ENCODE measurements at regions not wholly inside any gene's neighbourhood (a gene's known extent, or its start where the extent isn't known, plus 50 kb on each side); places are given as distances from the start of the nearest gene placed in this dataset.

DNA sequence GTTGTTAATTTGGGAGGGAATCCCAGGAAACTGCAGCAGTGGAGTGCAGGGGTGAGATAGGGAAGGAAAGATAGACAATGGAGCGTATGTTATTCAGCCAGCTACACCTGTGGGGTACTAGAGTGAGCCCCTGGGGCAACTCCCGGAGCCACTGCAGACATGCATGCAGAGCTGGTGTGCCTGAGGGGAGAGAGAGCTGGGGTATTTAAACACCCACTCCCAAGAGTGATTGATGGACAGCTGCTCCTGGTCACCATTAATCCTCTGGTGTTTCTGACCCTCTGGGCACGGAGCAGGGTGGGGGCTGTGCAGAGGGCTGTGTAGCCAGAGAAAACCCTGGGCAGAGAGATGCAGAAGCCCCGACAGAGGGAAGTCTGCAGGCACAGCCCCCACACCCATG lies 146.7 kb upstream of the CDH4 start:
- H3K4me1 Mint-ChIP-seq: no peaks in the 10 kb centered on the region
- no peak overlapping the region for H3K27ac Mint-ChIP-seq
- H3K4me3 Mint-ChIP-seq: no peak overlapping the region
- ChIA-PET POLR2A (no interaction called here), CTCF (no interaction called here)
- no peak for TF ChIP-seq CTCF (IDR thresholded peaks at IDR 0.05)
- no peaks in the 10 kb centered on the region for H3K36me3 Mint-ChIP-seq (ENCODE audit: low read depth)
- H3K27me3 Mint-ChIP-seq: no peaks in the 10 kb centered on the region
- peaks cover 3% of the 10 kb centered on the region for H3K9me3 Mint-ChIP-seq
- intact Hi-C loops (cut with micrococcal nuclease): no loop called here
- DNase-seq: no peak
- ATAC-seq (ENCODE audit: low read depth): no peak

DNA sequence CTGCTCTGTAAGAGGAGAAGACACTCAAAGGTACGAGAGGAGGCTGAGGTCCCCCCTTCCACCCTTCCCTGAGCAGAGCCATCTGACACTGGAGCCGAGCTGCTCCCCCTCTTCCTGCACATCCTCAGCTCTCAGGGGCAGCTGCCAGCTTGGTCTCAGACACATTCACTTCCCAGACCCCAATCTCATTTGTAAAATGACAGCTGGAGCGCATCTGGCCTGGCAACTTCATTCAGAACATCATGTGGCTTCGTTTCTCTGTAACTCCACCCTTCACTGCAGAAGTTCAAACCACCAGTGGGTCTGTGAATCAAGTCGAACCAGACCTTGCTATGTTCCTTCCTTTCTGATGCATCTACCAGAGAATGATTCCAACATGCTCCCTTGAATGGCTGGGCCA lies 145.6 kb upstream of the CDH4 start:
- H3K27ac Mint-ChIP-seq: no peak overlapping the region
- H3K9me3 Mint-ChIP-seq: peaks cover 3% of the 10 kb centered on the region
- DNase-seq: no peak
- no peak for TF ChIP-seq CTCF (IDR thresholded peaks at IDR 0.05)
- no peak overlapping the region for H3K4me3 Mint-ChIP-seq
- ChIA-PET CTCF (no interaction called here), POLR2A (no interaction called here)
- H3K36me3 Mint-ChIP-seq (ENCODE audit: low read depth): no peaks in the 10 kb centered on the region
- H3K4me1 Mint-ChIP-seq: no peaks in the 10 kb centered on the region
- intact Hi-C loops (cut with micrococcal nuclease): no loop called here
- H3K27me3 Mint-ChIP-seq: no peaks in the 10 kb centered on the region
- ATAC-seq (ENCODE audit: low read depth): no peak

- no peak for TF ChIP-seq CTCF (IDR thresholded peaks at IDR 0.05)
- Mint-ChIP-seq H3K9me3 (no peaks in the 10 kb centered on the region), H3K4me3 (no peak overlapping the region), H3K27ac (no peak overlapping the region), H3K27me3 (no peaks in the 10 kb centered on the region), H3K36me3 (ENCODE audit: low read depth) (no peaks in the 10 kb centered on the region), H3K4me1 (no peaks in the 10 kb centered on the region)
- ATAC-seq (ENCODE audit: low read depth) (no peak), DNase-seq (no peak)
- intact Hi-C loops (cut with micrococcal nuclease): no loop called here
- ChIA-PET CTCF (no interaction called here), POLR2A (no interaction called here)
These were observed 142.7 kb upstream of the CDH4 start for GRCh38 chr20:61109221-61109805.

DNA sequence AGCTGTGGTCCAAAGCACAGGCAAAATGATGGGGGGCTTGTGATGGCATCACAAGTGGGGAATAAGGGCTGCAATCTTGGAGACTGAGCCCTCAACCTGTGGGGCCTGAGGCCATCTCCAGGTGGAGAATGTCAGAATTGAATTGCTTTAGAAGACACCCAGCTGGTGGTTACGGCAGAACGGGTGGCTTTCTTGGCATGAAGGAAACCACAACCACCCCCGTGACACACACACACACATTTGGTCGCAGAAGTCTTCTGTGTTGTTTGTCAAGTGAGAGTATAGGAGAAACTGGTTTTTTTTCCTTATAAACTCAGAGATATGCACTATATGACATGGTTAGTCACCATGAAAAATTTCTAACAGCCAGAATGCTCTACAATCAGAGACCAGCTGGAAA lies 139.5 kb upstream of the CDH4 start:
- Mint-ChIP-seq H3K36me3 (ENCODE audit: low read depth) (no peaks in the 10 kb centered on the region), H3K27me3 (no peaks in the 10 kb centered on the region), H3K4me1 (no peaks in the 10 kb centered on the region), H3K4me3 (no peak overlapping the region), H3K27ac (no peak overlapping the region), H3K9me3 (no peaks in the 10 kb centered on the region)
- intact Hi-C loops (cut with micrococcal nuclease): no loop called here
- ATAC-seq (ENCODE audit: low read depth): no peak
- ChIA-PET CTCF (no interaction called here), POLR2A (no interaction called here)
- TF ChIP-seq CTCF (IDR thresholded peaks at IDR 0.05): no peak
- no peak for DNase-seq

DNA sequence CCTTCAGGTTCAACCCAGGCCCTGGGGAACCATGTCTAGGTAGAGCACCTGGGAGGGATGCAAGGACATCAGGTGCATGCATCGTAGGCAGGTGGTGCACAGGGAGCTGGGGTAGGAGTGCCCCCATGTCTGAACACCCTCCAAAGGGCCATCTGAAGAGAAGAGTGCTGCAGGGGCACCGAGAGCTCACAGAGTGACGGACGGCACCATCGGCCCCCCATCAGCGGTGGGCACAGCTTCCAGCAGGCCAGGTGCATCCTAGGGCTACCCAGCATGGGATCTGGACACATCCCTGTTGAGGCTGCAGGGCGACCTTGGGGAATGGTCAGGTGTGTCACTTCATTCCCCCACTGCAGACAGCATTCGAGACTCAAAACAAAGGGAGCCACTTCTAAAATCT lies 138.3 kb upstream of the CDH4 start:
- ATAC-seq (ENCODE audit: low read depth): no peak

More for the DNA sequence above, 138.3 kb upstream of the CDH4 start:
- no peak for DNase-seq
- POLR2A ChIA-PET: no interaction called here
- intact Hi-C loops (cut with micrococcal nuclease): no loop called here
- Mint-ChIP-seq H3K36me3 (ENCODE audit: low read depth) (no peaks in the 10 kb centered on the region), H3K4me1 (no peaks in the 10 kb centered on the region), H3K4me3 (no peak overlapping the region), H3K9me3 (no peaks in the 10 kb centered on the region), H3K27me3 (no peaks in the 10 kb centered on the region), H3K27ac (no peak overlapping the region)
- CTCF ChIA-PET: no interaction called here
- TF ChIP-seq CTCF (IDR thresholded peaks at IDR 0.05): no peak

All from activated B cell treated with CpG ODN at 0.5 μM for 24 hours (primary cell).